ENCODE measurements at regions not wholly inside any gene's neighbourhood (a gene's known extent, or its start where the extent isn't known, plus 50 kb on each side); places are given as distances from the start of the nearest gene placed in this dataset.

DNA sequence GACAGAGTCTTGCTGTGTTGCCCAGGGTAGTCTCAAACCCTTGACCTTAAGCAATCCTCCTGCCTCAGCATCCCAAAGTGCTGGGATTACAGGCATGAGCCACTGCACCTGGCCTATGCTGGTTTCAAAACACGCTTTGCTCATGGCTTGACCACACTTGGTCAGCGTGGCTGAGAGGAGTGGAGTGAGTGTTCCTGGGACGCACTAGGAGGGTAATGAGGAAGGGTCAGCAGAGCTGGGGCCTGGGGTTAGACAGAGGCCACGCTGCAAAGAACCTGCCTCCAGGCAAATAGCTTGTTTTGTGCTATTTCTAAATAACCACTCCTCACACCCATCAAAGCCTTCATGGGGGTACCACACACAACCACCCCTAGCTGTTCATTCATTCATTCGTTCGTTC is 77.9 kb upstream of the TOX2 start:
- DNase-seq (ENCODE audit: low spot score) (no peak), ATAC-seq (ENCODE audit: low FRiP score) (no peak)
- TF ChIP-seq CTCF (IDR thresholded peaks at IDR 0.05), result no peak

DNA sequence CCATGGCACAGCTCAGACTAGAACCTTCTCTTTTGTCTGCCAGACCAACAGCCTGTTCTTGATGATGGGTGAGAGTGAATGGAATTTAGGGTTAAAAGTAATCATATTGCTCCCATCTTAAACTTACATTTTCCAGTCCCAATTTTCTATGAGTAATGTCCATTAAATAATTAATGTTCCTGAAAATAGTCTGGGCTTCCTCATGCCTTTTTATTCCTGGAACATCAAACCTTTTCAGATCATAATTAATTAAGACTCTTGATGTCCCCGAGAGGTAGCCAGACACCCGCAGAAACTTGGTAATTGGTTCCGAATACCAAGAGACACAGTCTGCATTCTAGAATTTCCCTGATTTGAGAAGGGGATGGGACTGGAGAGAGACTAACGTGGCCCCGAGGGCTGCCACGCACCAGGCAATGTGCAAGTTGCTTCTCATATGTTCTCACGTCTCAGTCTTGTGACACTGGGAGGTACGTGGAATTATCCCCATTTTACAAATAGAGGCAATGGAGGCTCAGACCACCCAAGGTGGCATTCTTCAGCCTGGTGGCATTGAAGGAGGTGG is 78.6 kb upstream of the TOX2 start:
- TF ChIP-seq CTCF (IDR thresholded peaks at IDR 0.05), result no peak
- no peak for ATAC-seq (ENCODE audit: low FRiP score)
- DNase-seq (ENCODE audit: low spot score), result no peak

- no peak for TF ChIP-seq CTCF (IDR thresholded peaks at IDR 0.05)
- no peak for ATAC-seq (ENCODE audit: low FRiP score)
- DNase-seq (ENCODE audit: low spot score), result no peak
Observed at GRCh38 chr20:43833511-43834395, 80.9 kb upstream of the TOX2 start.

DNA sequence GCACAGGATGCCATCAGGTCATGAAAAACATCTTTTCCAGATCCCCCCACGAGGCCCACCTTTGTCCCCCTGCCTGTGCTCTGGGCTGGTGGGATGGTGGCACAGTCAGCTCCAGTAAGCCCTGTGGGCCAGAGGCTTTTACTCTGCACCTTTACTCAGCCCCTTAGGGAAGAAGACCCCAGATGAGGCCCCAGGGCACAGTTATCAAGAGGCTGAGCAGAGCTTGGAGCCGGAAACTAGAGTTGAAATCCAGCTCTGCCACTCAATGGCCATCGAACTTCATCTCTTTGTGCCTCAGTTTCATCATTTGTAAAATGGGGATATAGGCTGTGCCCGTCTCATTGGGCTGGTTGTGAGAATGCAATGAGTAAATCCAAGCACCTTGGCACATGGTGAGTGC is 81.7 kb upstream of the TOX2 start:
- no peak for DNase-seq (ENCODE audit: low spot score)
- no peak for TF ChIP-seq CTCF (IDR thresholded peaks at IDR 0.05)

GRCh38 chr20:43832096-43832816 is 82.4 kb upstream of the TOX2 start:
- no peak for ATAC-seq (ENCODE audit: low FRiP score)
- no peak for DNase-seq (ENCODE audit: low spot score)
- no peak for TF ChIP-seq CTCF (IDR thresholded peaks at IDR 0.05)

More for the DNA sequence above, 81.7 kb upstream of the TOX2 start:
- ATAC-seq (ENCODE audit: low FRiP score), result no peak

DNA sequence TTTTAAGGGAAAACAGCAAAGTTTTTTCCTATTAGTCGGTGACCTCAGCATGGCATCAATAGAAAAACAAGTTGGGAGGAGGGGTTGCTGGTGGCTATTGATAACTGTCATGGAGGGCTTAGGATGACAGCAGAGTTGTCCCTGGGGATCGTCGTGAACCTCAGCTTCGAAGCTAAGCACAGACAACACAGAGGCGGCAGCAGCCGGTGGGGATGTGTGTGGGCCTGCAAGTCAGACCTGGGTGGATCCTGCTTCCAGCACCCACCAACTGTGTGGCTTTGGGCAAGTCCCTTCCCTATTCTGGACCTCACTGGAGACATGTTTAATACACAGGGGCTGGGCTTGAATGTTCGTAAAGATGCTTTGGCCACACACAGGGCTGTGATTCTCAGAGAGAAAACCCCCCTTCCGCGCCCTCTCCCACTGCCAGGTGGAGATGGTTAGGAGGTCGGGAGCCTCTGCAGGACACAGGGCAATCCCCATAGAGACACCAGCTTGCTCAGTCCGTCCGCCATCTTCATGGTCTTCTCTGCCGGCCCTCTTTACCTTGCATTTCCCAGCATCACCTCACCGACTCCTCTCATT is 83.1 kb upstream of the TOX2 start:
- ATAC-seq (ENCODE audit: low FRiP score) (no peak), DNase-seq (ENCODE audit: low spot score) (no peak)
- no peak for TF ChIP-seq CTCF (IDR thresholded peaks at IDR 0.05)
